ENCODE measurements at regions not wholly inside any gene's neighbourhood (a gene's known extent, or its start where the extent isn't known, plus 50 kb on each side); places are given as distances from the start of the nearest gene placed in this dataset.

DNA sequence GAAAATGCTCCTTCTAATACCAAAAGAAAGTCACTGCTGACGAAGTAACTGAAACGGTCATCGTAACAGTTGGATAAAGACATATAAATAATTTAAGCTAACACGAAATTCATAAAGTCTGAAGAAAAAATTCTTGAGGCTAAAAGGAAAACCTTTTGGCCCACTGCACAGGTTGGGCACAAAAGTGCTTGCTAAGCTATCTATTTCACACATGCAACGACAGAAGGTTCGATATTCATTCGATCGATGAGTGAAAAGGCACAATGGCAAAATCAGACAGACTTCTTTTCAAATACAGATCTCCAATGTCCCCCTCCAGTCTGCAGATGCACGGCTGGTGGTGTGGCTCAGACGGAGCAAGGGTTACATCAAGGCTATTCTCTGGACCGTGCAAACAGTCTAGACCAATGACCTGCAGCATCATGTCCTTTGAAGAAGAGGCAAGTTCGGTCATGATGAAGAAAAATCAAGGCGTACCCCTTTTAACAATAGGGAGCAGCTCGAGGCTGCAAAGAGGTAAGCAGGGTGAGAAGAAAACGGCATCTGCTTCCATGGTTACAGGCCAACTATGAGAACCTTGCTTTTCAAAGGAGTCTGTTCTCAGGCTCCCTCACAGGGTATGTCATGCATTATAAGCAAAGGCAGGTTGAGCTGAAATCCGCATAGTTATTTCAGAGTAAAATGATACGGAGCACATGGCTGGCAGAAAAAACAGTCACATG lies 579.6 kb downstream of the USP25 start:
- no peak for TF ChIP-seq POLR2AphosphoS5 (IDR thresholded peaks at IDR 0.05; ENCODE audit: low read depth, low read length)
- TF ChIP-seq TAF1 (IDR thresholded peaks at IDR 0.05; ENCODE audit: borderline replicate concordance, low read depth, low read length), result no peak
- no peak for TF ChIP-seq POLR2A (IDR thresholded peaks at IDR 0.05; ENCODE audit: low read depth, low read length)

All from GM12892 (cell line).